ENCODE measurements at regions not wholly inside any gene's neighbourhood (a gene's known extent, or its start where the extent isn't known, plus 50 kb on each side); places are given as distances from the start of the nearest gene placed in this dataset.

DNA sequence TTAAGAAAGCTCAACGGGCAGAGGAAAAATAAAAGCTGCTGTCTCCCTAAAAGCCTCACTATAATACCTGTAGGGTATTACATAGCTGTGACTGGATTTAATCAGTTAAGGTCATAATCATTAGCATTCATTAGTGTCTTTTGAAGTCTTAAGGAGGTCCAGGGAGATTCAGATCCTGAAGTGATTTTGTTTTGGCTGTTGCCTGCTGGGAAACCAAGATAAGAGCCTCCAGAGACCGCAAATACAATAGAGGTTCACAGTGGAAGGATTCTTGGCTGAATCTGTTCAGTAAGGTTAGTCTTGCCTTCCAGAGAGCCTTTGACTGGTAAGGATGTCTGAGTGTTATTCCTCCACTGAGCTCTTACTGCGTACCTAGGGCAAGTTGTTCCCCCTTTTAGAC is 54.0 kb upstream of the TNFRSF19 start:
- no peaks in the 10 kb centered on the region for H3K9me3 ChIP-seq (replicated peaks; ENCODE audit: control insufficient read depth, insufficient read depth, low read length)
- H3K27me3 ChIP-seq (ENCODE audit: control insufficient read depth in 2 of 2, insufficient read depth in 2 of 2, low read length in 2 of 2) = peaks cover 3 to 5% of the 10 kb centered on the region in 2 experiments
- FAIRE-seq (no peak), DNase-seq (ENCODE audit: low read depth, low spot score) (no peak)
- ChIA-PET CTCF (no interaction called here), POLR2A (no interaction called here)
- no peak overlapping the region for H2AFZ ChIP-seq (ENCODE audit: low read depth, low read length)
- H3K9ac ChIP-seq (replicated peaks; ENCODE audit: extremely low read depth, insufficient read depth, low read length) = no peak overlapping the region
- H3K27ac ChIP-seq (ENCODE audit: insufficient read depth, low read depth, low read length) = no peak overlapping the region
- no peak overlapping the region for H3K4me2 ChIP-seq (ENCODE audit: insufficient read depth, low read length)
- H3K79me2 ChIP-seq (ENCODE audit: control insufficient read depth, insufficient read depth, low read length) = no peaks in the 10 kb centered on the region
- no peaks in the 10 kb centered on the region for H3K9me1 ChIP-seq (replicated peaks; ENCODE audit: control insufficient read depth, extremely low read depth, insufficient read depth, low read length)
- intact Hi-C loops (cut with micrococcal nuclease) = no loop called here
- BruUV-seq (replicated peaks) = no TSS peak
- no peak overlapping the region for H3K4me3 ChIP-seq (replicated peaks in 1 of 3; ENCODE audit: insufficient read depth in 1 of 3, low read depth in 1 of 3, low read length in 3 of 3)
- no peaks in the 10 kb centered on the region for H3K36me3 ChIP-seq (ENCODE audit: control insufficient read depth in 2 of 2, extremely low read depth in 1 of 2, insufficient read depth in 2 of 2, low read length in 2 of 2)
- TF ChIP-seq FOS (IDR thresholded peaks at IDR 0.05; ENCODE audit: borderline replicate concordance, insufficient read depth, low read length) (no peak), EZH2 (IDR thresholded peaks at IDR 0.05; ENCODE audit: borderline replicate concordance, low read depth, low read length, severe bottlenecking) (no peak), MYC (IDR thresholded peaks at IDR 0.05; ENCODE audit: low read depth, low read length) (no peak), GATA2 (IDR thresholded peaks at IDR 0.05; ENCODE audit: insufficient read depth, insufficient read length, low read depth, low read length) (no peak), POLR2A (IDR thresholded peaks at IDR 0.05; ENCODE audit: low read depth, low read length) (no peak), JUN (IDR thresholded peaks at IDR 0.05; ENCODE audit: borderline replicate concordance, insufficient read depth, insufficient read length, low read depth) (no peak), POLR2AphosphoS5 (IDR thresholded peaks at IDR 0.05; ENCODE audit: insufficient read depth, low read depth, low read length) (no peak)
- TF ChIP-seq, protein P1, sequence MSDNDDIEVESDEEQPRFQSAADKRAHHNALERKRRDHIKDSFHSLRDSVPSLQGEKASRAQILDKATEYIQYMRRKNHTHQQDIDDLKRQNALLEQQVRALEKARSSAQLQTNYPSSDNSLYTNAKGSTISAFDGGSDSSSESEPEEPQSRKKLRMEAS (IDR thresholded peaks at IDR 0.05; ENCODE audit: insufficient read depth, insufficient read length) = no peak
- TF ChIP-seq, protein P2, sequence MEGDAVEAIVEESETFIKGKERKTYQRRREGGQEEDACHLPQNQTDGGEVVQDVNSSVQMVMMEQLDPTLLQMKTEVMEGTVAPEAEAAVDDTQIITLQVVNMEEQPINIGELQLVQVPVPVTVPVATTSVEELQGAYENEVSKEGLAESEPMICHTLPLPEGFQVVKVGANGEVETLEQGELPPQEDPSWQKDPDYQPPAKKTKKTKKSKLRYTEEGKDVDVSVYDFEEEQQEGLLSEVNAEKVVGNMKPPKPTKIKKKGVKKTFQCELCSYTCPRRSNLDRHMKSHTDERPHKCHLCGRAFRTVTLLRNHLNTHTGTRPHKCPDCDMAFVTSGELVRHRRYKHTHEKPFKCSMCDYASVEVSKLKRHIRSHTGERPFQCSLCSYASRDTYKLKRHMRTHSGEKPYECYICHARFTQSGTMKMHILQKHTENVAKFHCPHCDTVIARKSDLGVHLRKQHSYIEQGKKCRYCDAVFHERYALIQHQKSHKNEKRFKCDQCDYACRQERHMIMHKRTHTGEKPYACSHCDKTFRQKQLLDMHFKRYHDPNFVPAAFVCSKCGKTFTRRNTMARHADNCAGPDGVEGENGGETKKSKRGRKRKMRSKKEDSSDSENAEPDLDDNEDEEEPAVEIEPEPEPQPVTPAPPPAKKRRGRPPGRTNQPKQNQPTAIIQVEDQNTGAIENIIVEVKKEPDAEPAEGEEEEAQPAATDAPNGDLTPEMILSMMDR (IDR thresholded peaks at IDR 0.05; ENCODE audit: extremely low read depth in 1 of 2, insufficient read depth in 1 of 2, low read depth in 1 of 2, low read length in 2 of 2) = no peak
- dilution Hi-C loops (cut with MboI; ENCODE audit: extremely low pct_ligation_motif_present, low sequenced_read_pairs) = no loop called here
- H4K20me1 ChIP-seq (replicated peaks; ENCODE audit: control insufficient read depth, extremely low read depth, insufficient read depth, low read length) = no peaks in the 10 kb centered on the region
- no peaks in the 10 kb centered on the region for H3K4me1 ChIP-seq (ENCODE audit: control insufficient read depth, extremely low read depth, insufficient read depth, low read length)

Data from endothelial cell of umbilical vein (primary cell).